ENCODE measurements at regions not wholly inside any gene's neighbourhood (a gene's known extent, or its start where the extent isn't known, plus 50 kb on each side); places are given as distances from the start of the nearest gene placed in this dataset.
"Not testable (repeated sequence)": the region's sequence is repeated elsewhere in the genome, so short reads cannot be mapped to it uniquely, and the experiment has no call there.

- no peak for DNase-seq
Measured at GRCh38 chr12:46486588-46486987, 114.0 kb upstream of the SLC38A2 start.

- DNase-seq, result no peak
Measured at GRCh38 chr12:46485853-46486252, 113.3 kb upstream of the SLC38A2 start.

GRCh38 chr12:46484396-46485061 lies 112.0 kb upstream of the SLC38A2 start:
- no peak for DNase-seq

- DNase-seq, result no peak
Measured at GRCh38 chr12:46483572-46484395, 111.2 kb upstream of the SLC38A2 start.

- DNase-seq, result no peak
Measured at GRCh38 chr12:46480724-46481123, 108.2 kb upstream of the SLC38A2 start.

- no peak for DNase-seq
Measured at GRCh38 chr12:46480316-46480715, 107.7 kb upstream of the SLC38A2 start.

- DNase-seq, result no peak
Measured at GRCh38 chr12:46478123-46478522, 105.5 kb upstream of the SLC38A2 start.

- no peak for DNase-seq
Measured at GRCh38 chr12:46477541-46477940, 105.0 kb upstream of the SLC38A2 start.

GRCh38 chr12:46475972-46476645 lies 103.5 kb upstream of the SLC38A2 start:
- DNase-seq, result no peak

- not testable (repeated sequence) for DNase-seq
Measured at GRCh38 chr12:46474385-46474784, 101.8 kb upstream of the SLC38A2 start.

- peak; percentile 22 for DNase-seq
Measured at GRCh38 chr12:46473634-46474329, 101.2 kb upstream of the SLC38A2 start.

GRCh38 chr12:46472893-46473633 lies 100.5 kb upstream of the SLC38A2 start:
- DNase-seq, result no peak

GRCh38 chr12:46472144-46472705 lies 99.7 kb upstream of the SLC38A2 start:
- no peak for DNase-seq

- no peak for DNase-seq
Measured at GRCh38 chr12:46471404-46471803, 98.8 kb upstream of the SLC38A2 start.

GRCh38 chr12:46470975-46471374 lies 98.4 kb upstream of the SLC38A2 start:
- DNase-seq, result no peak

- DNase-seq, result peak; percentile 40
Measured at GRCh38 chr12:46470036-46470627, 97.6 kb upstream of the SLC38A2 start.

GRCh38 chr12:46468813-46469212 lies 96.2 kb upstream of the SLC38A2 start:
- no peak for DNase-seq

GRCh38 chr12:46468160-46468559 lies 95.6 kb upstream of the SLC38A2 start:
- no peak for DNase-seq

- no peak for DNase-seq
Measured at GRCh38 chr12:46465307-46465706, 92.7 kb upstream of the SLC38A2 start.

- DNase-seq, result no peak
Measured at GRCh38 chr12:46464863-46465262, 92.3 kb upstream of the SLC38A2 start.

- no peak for DNase-seq
Measured at GRCh38 chr12:46462641-46463355, 90.2 kb upstream of the SLC38A2 start.

Data from activated CD4-positive, alpha-beta T cell treated with anti-CD3 and anti-CD28 coated beads, Interleukin-2, amount 50 U/mL, for 16 hours (primary cell).